EH (cell line): ENCODE measurements at regions not wholly inside any gene's neighbourhood (a gene's known extent, or its start where the extent isn't known, plus 50 kb on each side); places are given as distances from the start of the nearest gene placed in this dataset.

Experiments used
- DNase-seq: peaks from one replicate; pipeline ENCODE4 v3.0.0-alpha.2; 2015; ENCODE audit warnings: low read depth

DNA sequence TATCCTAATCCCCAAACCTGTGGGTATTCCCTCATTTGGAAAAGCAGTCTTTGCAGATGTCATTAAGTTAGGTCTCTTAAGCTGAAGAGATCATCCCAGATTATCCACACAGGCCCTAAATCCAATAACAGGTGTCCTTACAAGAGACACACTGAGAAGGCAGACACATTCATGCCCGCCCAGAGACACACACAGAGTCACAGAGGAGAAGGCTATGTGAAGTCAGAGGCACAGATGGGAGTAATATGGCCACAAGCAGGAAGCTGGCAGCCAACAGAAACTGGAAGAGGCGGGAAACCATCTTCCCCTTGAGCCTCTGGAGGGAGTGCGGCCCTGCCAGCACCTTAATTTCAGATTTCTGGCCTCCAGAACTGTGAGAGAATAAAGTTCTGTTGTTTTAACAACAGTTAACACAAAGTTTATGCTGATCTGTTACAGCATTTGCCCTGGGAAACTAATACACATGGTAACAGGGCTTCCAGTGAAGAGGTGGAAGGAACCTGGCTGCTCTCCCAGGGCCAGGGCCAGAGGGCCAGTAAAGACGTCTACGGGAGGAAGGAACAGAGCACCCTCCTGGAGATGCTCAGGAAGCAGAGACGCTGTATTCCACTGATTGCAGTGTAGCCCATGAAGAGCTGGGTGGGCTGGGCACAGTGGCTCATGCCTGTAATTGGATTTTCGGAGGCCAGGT, 217.5 kb downstream of the GLI2 start:
- no peak for DNase-seq

DNA sequence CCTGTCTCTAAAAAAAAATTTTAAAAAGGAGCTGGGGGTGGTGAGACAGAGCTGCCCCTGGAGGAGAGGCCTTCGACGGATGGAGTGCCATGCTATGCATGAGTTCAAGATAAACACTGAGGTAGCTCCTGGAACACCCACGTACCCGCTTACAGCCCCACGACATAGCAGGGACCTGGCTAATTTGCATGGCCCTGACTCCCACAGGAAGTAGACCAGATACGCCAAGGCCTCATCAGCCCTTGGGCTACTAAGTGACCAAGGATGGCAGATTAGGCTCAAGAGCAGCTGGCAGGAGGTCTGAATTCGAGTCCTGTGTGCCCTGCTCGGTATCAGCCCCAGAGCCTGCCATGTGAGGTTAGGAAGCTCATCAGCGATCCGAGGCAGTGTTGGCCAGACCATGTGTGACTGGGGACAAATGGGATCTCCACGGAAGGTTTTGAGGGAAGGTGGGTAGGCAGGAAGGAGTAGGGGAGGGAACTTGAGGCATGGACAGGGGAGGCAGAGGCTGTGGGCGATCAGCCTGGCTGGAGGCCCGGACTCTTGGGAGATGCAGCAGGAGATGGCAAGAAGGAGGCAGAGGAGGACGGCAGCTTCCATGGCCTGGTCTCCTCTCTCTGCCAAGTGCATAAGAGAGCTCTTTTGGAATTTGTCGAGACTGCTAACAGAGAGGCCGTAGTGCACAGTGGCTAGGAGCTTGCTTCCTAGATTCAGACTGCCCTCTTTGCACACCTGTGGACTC, 218.3 kb downstream of the GLI2 start:
- no peak for DNase-seq

DNA sequence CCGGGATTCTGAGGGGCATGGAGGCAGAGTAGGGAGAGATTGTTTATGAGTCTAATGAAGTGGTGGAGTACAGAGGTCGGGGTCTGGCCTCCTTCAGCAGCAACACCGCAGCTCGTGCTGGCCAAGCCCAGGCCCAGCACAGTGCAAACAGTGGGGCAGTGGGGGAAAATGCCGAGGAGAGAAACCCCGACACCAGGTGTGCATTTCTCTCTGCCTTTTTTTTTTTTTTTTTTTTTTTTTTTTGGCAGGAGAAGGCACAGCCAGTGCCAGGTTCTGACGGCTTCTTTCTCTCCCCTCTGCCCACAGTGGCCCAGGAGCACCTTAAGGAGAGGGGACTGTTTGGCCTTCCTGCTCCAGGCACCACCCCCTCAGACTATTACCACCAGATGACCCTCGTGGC, 219.3 kb downstream of the GLI2 start:
- DNase-seq = no peak

DNA sequence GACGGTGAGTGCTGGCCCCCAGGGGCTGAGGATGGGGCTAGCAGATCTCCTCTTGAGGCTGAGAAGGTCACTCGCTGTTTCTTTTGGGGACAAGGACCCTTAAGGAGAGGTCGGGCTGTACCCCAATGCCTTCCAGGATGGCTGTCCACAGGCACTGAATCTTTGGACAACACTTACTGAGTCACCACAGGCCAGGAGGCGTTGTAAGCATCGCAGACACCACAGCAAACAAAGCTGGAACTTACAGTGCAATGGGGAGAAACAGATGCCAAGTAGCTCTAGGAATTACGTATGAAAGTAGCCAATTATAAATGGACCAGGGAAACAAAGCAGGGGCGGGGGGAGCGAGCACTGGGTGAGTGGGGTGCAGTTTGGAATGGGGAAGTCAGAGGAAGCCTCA, 219.8 kb downstream of the GLI2 start:
- DNase-seq = no peak

DNA sequence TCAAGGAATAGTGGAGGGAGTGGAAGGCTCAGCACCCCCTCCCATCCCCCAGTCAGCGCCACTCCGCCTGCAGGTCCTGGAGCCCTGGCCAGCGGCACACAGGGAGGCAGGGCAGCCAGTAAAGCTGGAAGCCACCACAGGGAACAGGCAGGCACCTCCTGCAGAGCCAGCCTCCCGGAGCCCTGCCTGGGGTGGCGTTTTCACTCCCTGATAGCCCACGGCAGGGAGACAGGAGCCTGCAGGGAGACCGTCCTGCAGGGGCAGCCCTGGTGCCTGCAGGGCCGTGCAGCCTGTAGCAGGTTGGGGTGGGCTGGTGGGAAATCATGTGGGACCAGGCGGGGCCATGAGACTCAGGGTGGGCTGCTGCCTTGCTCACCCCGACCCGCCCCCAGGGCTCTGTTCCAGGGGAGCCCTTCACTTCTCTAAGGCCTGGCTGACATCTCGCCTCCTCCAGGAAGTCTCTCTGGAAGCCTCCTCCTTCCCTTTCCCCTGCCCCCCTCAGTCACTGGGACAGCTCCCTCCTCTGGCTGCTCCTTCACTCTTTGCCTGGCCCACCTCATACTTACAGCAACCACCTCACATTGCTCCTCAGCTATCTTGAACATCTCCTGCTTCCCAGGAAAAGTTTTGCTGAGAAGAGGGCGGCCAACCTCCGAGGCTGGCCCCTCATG, 221.0 kb downstream of the GLI2 start:
- no peak for DNase-seq

DNA sequence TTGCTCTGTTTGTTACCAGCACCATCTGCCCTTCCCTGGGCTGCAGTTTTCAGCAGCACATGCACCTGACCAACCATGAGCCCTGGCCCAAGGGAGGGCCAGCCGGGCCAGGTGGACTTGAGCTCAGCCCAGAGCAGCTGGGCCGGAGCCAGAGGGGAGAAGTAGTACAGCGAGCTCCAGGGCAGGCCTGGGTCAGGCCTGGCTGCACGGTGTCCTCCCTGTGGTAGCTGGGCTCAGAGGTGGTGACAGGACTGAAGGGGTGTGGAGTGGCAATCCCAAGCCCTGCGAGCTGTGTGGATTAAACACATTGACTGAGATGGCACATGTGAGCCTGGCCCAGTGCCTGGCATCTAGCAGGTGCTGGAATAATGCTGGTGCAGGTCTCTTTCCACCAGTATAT, 222.2 kb downstream of the GLI2 start:
- no peak for DNase-seq

DNA sequence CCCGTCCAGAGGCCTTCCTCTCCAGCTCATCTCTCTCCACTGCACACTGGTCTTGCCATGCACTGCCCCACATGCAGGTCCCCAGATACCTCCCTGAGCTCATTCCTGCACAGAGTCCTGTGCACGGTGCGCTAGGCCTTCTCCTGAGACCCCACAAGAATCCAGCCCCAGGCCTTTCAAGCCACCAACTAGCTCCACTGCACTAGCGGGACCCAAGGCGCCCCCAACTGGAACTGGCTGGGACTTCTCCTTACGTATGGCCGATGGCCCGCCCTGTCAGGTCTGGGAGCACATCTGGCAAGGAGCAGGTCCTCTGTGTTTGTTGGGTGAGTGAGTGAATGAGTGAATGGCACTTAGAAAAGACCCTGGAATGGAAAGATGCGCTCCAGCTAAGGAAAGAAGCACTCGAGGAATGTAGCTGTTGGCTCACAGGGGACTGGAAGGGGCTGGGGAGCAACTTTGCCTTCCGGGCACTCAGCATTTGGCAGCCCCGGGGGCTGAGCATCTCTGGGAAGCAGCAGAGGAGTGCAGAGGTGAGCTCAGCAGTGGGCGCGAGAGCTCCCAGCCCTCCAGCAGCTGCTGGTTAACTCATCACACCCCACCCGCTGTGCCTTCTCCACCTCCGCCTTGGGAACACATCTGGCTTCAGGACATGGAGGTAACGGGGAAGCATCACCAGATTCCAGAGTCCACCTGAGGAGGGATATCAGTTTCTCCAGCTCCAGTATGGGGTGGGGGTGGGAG, 223.1 kb downstream of the GLI2 start:
- DNase-seq = no peak

DNA sequence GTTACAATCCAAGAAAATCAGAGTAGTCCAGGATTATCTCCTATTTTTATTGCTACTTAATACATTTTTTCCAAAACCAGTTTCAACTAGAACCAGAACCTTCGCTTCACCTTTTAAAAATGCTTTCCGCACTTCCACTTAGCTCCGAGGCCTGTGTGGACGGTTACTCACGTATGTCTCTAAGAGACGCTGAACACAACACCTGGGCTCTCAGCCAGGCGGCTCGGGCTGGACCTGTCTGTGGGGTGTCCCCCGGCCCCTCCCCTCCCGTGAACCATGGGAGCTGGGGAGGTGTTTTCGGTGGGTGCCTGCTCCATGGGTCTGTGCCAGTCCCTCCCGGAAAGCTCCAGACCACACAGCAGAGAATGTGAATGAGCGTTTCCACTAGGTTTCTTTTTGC, 223.8 kb downstream of the GLI2 start:
- DNase-seq = no peak

DNA sequence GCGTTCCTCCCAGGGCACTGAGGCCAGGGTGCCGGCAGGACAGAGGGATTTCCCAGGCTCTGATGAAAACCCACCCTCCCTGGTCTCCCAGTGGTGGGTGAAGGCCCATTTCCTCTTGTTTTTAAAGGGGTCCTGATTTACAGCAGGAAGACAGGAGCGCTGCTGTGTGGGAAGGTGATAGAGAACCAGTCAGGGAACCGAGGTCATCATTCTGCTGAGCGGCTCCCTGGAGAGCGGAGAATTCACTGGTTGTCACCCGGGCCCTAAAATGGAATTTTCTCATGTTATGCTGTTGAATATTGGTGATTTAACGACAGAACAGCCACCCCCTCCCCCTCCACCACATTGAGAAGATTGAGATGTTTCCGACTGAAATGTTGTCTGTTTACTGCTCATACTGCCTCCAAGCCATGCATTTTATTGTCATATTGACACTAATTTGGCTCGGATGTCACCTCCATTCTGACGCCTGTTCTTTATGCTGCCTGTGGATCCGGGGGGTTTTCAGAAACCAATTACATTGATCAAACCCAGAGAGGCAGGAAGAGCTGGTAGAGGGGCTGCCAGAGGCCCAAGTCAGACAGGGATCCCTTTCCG, 225.2 kb downstream of the GLI2 start:
- no peak for DNase-seq

DNA sequence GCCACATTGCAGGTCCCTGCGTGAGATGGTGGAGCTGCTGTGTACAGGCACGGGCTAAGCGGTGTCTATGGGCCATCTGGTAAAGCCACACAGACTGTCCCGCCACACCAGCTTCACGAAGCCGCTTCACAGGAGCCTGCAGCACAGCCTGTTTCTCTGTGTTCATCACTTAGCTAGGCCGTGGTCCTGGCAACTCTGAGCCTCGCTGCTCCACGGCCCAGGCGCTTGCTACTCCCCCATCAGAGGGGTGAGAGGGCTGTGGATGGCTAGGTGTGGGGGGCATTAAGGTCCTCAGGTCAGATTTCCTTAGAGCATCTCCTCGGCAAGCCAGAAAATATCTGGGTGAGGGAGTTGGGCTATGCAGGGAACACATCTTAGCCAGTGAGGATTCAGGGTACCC, 225.7 kb downstream of the GLI2 start:
- no peak for DNase-seq

DNA sequence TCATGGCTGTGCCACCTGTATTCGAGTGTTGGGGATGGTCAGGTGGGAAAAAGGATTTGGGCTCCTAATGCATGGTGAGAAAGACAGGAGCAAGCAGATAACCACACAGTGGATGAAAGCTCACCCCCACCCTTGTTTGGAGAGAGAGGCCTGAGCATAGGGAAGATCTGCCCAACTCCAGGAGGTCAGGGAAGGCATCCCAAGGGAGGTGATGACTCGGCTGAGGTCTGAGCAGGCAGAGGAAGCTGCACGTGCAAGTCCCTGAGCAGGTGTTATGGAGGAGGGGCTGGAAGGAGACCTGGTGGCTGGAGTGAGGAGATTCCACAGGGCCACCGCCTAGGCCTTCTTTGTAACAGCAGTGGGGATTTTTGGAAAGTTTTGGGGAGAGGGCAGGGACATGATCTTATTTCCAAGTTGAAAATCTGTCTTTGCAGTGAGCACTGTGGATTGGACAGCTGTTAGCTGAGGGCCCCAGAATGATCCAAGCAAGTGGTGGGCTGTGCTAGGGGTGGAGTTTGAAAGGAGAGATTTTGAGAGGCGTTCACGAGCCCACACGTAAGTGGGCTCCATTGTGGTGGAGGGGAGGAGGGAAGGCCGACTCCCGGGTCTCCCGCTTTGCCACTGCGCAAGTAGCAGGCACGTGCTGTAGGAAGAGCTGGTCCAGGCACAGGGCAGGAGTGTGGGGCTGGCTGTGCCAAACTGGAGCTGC, 228.5 kb downstream of the GLI2 start:
- peak; percentile 50 for DNase-seq

DNA sequence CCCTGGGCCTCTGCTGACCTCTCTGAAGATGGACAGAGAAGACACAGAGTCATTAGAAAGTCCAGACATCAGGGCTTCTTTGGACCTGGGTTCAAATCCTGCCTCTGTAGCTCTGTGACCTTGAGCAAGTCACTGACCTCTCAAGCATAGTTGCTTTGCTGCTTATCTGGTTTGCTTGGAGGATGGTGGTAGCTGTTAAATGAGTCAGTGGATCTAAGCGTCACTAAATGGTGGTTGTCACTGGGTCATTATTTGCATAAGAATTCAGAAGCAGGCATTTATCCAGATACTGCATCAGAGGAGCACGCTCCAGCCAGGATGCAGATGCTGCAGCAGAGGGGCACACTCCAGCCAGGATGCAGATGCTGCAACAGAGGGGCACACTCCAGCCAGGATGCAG, 229.2 kb downstream of the GLI2 start:
- peak; percentile 75 for DNase-seq

DNA sequence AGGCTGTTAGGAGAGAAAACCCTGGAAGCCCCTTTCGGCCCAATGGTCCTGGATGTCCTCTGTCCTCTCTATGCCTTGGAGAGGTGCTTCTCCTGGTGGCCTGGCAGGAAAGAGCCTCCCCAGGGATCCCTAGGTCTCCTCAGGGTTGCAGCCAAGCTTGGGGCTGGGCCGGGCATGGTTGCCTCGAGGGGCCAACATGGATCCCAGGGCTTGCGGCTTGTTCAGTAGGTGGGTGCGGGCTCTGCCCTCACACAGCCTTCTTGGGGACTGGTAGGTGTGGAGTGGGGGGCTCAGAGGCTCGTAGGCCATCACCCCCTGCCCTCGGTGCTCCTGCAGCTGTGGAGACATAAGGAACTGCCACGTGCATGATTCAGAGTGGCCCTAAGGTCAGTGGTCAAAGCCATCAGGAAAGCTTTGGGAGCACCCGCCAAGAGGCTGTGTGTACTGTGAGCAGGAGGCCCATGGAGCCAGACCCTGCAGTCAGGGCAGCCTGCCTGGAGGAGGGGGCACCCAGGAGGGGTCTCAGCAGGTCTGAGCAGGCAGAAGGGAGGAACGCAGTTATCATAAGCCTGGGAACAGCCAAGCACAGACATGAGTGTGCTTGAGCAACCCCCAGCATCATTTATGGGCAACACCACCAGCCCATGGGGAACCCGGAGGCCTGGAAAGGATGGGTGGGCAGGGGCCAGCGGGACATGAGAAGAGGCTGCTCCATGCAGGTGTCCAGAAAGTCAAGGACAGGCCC, 231.0 kb downstream of the GLI2 start:
- no peak for DNase-seq

DNA sequence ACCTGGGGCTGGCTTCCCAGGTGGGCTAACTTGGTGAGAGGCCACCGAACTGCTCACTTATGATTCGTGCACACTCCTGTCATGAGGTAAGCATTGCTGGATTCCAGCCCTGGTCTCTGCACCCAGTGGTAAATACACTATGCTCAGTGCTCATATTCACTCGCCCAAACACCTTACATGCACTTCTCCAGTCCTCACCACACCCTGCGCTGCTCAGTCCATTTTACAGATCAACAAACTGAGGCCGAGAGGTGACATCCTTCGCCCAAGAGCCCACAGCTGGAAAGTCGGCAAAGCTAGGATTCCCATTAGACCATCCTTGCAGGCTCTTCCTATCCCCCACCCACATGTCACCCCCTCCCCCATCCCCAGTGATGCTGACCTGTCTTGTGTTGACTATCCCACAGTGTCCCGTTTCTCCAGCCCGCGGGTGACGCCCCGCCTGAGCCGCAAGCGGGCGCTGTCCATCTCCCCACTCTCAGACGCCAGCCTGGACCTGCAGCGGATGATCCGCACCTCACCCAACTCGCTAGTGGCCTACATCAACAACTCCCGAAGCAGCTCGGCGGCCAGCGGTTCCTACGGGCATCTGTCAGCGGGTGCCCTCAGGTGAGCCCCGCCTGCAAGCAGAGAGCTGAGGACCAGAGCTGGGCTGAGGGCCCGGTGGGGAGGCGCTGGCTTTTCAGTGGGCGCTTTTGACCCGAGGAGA, 232.8 kb downstream of the GLI2 start:
- DNase-seq = no peak

DNA sequence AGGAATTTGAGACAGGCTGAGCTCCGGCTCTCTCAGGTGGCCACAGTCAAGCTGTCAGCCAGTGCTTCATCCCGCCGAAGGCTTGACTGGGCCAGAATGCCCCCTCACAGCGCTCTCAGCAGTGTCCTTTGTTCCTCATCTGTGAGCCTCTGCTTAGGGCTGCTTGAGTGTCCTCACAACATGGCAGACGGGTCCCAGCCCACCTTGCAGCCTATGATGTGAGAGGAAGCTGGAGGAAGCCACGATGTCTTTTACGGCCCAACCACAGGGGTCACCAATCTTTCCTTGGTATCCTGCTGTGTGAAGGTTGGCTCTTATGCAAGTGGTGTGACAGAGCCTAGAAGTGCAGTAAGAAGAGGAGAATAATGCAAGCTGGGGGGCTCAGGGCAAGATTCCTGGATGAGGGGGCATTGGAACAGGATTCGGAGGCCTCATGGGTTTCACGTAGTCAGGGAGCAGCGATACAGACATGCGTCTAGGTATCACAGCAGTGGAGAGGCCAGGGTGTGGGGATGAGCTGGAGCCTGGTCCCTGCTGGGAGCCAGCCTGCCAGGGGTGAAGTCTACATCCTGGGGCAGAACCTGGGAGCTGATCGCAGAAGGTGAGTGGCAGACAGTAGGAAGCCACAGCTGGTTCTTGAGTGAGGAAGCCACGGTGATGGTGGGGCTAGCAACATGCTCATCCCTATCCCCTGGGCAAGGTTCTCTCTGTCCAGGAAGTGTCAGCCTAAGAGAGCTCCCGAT, 234.1 kb downstream of the GLI2 start:
- no peak for DNase-seq

DNA sequence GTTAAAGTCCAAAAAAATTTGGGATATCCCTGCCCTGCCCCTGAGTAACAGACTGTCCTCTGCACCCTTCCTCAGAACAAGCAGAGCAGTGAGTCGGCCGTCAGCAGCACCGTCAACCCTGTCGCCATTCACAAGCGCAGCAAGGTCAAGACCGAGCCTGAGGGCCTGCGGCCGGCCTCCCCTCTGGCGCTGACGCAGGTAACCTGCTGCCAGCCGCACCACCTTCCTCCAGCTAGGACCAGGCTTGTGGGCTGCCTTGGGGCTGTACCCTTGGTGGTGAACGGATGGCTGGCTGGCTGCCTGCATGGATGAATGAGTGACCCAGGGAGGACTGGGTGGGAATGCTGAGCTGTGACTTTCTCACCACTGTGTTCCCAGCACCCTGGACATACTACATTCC, 236.2 kb downstream of the GLI2 start:
- DNase-seq = no peak

DNA sequence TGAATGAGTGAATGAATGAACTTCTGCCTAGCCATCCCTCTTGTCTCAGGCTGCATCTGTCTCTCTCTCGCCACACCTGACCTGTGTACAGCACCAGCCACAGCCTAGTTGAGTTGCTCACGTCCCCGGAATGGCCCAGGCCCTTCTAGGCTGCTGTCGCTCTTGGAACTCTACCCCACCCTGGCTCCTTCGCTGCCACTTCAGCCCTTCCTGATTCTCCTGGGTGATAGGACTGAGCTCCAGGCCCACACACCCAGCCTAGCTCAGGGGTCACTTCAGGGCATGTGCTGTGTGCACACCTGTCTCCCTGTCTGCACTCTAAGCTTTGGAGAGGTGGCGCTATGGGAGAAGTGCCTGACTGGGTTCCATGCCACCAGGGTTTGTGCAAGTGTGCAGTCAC, 236.6 kb downstream of the GLI2 start:
- DNase-seq = no peak

DNA sequence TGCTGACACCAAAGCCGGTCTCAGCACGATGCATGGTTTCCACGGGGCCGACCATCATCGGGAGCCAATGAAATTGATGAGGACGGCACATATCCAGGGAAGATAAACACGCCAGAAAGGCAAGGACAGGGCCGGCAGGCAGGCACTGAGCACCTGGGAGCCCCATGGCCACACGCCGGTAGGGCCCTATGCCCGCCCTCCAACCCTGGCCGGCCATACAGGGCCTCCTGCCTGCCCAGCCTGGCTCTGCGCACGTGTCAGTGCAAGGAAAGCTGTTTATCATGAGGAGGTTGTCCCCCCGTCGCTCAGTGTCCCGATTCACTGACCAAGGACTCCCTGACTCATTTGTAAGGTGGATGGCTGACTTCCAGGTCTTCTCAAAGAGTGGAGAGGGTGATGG, 237.5 kb downstream of the GLI2 start:
- DNase-seq = no peak

DNA sequence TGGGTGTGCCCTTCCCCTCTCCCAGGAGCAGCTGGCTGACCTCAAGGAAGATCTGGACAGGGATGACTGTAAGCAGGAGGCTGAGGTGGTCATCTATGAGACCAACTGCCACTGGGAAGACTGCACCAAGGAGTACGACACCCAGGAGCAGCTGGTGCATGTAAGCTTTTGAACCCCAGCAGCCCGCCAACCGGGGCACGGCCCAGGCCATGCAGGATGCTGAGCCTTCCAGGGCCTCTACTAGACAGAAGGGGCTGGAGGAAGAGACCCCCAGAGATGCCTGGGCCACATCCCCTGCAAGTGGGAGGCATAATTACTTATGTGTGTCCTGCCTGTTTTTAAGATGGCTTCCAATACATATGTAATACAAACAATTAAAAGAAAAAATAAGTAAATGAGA, 239.3 kb downstream of the GLI2 start:
- DNase-seq = no peak
